ENCODE measurements at regions not wholly inside any gene's neighbourhood (a gene's known extent, or its start where the extent isn't known, plus 50 kb on each side); places are given as distances from the start of the nearest gene placed in this dataset.

DNA sequence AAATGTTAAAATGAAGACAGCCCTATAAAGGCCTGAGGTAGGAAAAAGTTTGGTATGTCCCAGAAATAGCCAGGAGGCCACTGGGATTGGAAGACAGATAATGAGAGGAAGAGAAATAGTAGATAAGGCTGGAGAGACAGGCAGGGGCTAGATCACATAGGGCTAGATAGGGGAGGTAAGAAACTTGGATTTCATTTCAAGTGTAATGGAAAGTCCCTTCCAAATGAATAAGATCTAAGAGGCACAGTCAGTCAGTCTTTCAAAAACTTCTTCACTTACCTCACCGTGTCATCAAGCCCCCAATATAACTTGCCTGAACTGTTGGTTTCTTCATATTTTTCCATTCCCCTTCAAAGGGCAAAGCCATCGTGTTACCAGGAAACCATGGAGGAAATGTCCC lies 121.8 kb downstream of the SPCS3 start:
- TF ChIP-seq, protein P1, sequence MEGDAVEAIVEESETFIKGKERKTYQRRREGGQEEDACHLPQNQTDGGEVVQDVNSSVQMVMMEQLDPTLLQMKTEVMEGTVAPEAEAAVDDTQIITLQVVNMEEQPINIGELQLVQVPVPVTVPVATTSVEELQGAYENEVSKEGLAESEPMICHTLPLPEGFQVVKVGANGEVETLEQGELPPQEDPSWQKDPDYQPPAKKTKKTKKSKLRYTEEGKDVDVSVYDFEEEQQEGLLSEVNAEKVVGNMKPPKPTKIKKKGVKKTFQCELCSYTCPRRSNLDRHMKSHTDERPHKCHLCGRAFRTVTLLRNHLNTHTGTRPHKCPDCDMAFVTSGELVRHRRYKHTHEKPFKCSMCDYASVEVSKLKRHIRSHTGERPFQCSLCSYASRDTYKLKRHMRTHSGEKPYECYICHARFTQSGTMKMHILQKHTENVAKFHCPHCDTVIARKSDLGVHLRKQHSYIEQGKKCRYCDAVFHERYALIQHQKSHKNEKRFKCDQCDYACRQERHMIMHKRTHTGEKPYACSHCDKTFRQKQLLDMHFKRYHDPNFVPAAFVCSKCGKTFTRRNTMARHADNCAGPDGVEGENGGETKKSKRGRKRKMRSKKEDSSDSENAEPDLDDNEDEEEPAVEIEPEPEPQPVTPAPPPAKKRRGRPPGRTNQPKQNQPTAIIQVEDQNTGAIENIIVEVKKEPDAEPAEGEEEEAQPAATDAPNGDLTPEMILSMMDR (conservative IDR thresholded peaks at IDR 0.05), result no peak
- Histone ChIP-seq H3K9me3 (ENCODE audit: control insufficient read depth, low read length) (no peaks in the 10 kb centered on the region), H3K9ac (ENCODE audit: extremely low read depth, low read length, poor library complexity, severe bottlenecking) (no peak overlapping the region), H3K27ac (ENCODE audit: low read depth, low read length) (no peak overlapping the region), H3K4me1 (ENCODE audit: control insufficient read depth, insufficient read depth, low read length) (peaks cover 3% of the 10 kb centered on the region), H3K36me3 (ENCODE audit: control insufficient read depth, insufficient read depth, low read length) (no peaks in the 10 kb centered on the region), H3K4me3 (ENCODE audit: low read length) (no peak overlapping the region), H3K27me3 (ENCODE audit: control insufficient read depth, insufficient read depth, low read length, poor library complexity, severe bottlenecking) (no peaks in the 10 kb centered on the region)
- Mint-ChIP-seq H3K9me3 (no peaks in the 10 kb centered on the region), H3K36me3 (ENCODE audit: low read depth) (no peaks in the 10 kb centered on the region), H3K27ac (no peak overlapping the region), H3K4me1 (peaks cover 13% of the 10 kb centered on the region), H3K27me3 (ENCODE audit: insufficient read depth) (no peaks in the 10 kb centered on the region), H3K4me3 (no peak overlapping the region)
- no peak for DNase-seq
- 92 to 94% methylated on average over 2 of the region's 2 CpGs for WGBS, 2 experiments (ENCODE audit: insufficient coverage in 1 of 2, insufficient read length in 1 of 2)

DNA sequence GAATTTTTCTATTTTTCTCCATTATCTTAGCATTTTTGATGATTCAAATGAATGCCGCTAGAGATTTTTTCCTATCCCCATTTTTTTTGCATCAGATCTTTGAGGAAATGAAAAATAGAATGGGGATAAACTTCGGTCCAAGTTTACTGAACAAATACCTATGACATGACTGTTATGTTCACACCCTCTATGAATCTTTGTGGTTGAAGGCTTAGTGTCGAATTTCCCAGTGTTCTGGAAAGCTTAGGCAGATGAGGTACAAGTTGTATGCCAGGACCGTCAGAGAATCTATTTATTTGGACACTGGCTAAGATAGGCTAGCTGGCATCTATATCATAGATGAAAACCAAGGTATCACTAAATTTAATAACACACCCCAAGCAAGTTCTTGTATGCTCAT lies 123.4 kb downstream of the SPCS3 start:
- TF ChIP-seq, protein P1 (conservative IDR thresholded peaks at IDR 0.05), result no peak
- Histone ChIP-seq H3K36me3 (ENCODE audit: control insufficient read depth, insufficient read depth, low read length) (no peaks in the 10 kb centered on the region), H3K9ac (ENCODE audit: extremely low read depth, low read length, poor library complexity, severe bottlenecking) (no peak overlapping the region), H3K27me3 (ENCODE audit: control insufficient read depth, insufficient read depth, low read length, poor library complexity, severe bottlenecking) (no peaks in the 10 kb centered on the region), H3K9me3 (ENCODE audit: control insufficient read depth, low read length) (no peaks in the 10 kb centered on the region), H3K4me3 (ENCODE audit: low read length) (no peak overlapping the region), H3K27ac (ENCODE audit: low read depth, low read length) (no peak overlapping the region), H3K4me1 (ENCODE audit: control insufficient read depth, insufficient read depth, low read length) (peaks cover 3% of the 10 kb centered on the region)
- DNase-seq, result no peak
- H3K4me3 Mint-ChIP-seq, result no peak overlapping the region
- 64 to 100% methylated on average over 1 to 4 of the region's 4 CpGs for WGBS, 2 experiments (ENCODE audit: insufficient coverage in 1 of 2, insufficient read length in 1 of 2)
- no peaks in the 10 kb centered on the region for H3K9me3 Mint-ChIP-seq
- H3K4me1 Mint-ChIP-seq, result peaks cover 13% of the 10 kb centered on the region
- no peaks in the 10 kb centered on the region for H3K36me3 Mint-ChIP-seq (ENCODE audit: low read depth)
- H3K27me3 Mint-ChIP-seq (ENCODE audit: insufficient read depth), result no peaks in the 10 kb centered on the region
- no peak overlapping the region for H3K27ac Mint-ChIP-seq

DNA sequence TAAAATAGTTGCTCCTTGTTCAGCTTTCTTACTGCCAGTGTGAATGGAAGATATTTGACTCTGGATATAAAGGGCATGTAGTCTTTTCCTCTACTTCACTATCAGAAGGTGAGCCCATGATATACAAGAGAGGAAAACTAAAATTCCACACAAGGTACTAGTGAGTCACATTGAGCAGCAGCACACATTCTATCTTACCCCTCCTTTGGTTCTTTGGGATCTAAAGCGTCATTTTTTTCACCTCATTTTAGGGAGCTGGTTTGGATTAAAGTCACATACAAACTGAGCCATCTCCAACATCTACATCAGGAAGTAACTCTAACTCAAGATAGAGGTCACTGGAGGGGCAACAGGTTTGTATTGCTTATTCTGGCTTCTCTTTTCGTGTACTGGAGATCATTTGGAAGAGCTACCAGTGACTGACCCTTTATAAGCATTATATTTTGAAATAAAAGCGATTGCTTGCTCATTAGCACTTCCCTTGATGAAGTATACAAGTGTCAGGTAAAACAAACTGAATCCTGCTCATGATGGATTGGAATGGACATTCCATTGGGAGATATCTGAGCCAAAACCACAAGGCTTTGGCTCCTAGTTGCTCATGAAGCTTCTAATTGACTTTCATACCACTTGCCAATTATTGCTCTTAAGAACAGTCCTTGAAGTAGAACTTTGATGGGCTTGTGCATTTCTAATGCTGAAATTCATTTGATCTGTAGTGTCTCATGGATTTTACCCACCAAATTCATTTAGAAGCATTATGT lies 124.1 kb downstream of the SPCS3 start:
- H3K36me3 ChIP-seq (ENCODE audit: control insufficient read depth, insufficient read depth, low read length), result no peaks in the 10 kb centered on the region
- 71 to 75% methylated on average over 1 to 3 of the region's 3 CpGs for WGBS, 2 experiments (ENCODE audit: insufficient coverage in 1 of 2, insufficient read length in 1 of 2)
- Mint-ChIP-seq H3K4me1 (peaks cover 13% of the 10 kb centered on the region), H3K36me3 (ENCODE audit: low read depth) (no peaks in the 10 kb centered on the region), H3K4me3 (no peak overlapping the region), H3K27me3 (ENCODE audit: insufficient read depth) (no peaks in the 10 kb centered on the region), H3K9me3 (no peaks in the 10 kb centered on the region), H3K27ac (no peak overlapping the region)
- no peak for DNase-seq
- peaks cover 3% of the 10 kb centered on the region for H3K4me1 ChIP-seq (ENCODE audit: control insufficient read depth, insufficient read depth, low read length)
- H3K4me3 ChIP-seq (ENCODE audit: low read length), result no peak overlapping the region
- no peak overlapping the region for H3K9ac ChIP-seq (ENCODE audit: extremely low read depth, low read length, poor library complexity, severe bottlenecking)
- H3K27me3 ChIP-seq (ENCODE audit: control insufficient read depth, insufficient read depth, low read length, poor library complexity, severe bottlenecking), result no peaks in the 10 kb centered on the region
- no peaks in the 10 kb centered on the region for H3K9me3 ChIP-seq (ENCODE audit: control insufficient read depth, low read length)
- H3K27ac ChIP-seq (ENCODE audit: low read depth, low read length), result no peak overlapping the region
- TF ChIP-seq, protein P1 (conservative IDR thresholded peaks at IDR 0.05), result no peak
